ENCODE measurements at regions not wholly inside any gene's neighbourhood (a gene's known extent, or its start where the extent isn't known, plus 50 kb on each side); places are given as distances from the start of the nearest gene placed in this dataset.

DNA sequence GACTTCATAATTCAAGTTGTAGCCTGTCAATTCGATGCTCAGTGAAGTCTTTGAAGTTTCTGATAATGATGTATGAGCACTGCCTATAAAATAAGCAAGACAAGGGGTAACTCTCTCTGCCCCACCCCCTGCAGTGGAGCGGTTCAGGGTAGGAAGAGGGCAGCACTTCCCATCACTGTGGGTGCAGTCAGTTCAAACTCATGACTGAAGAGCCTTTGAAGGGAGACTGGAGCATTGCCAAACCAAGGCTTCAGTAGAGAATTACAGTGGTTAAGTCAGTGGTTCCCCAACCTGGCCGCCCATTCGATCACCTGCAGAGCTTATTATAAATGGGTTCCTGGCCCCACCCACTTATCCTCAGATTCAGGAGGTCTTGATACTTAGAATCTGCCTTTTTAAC, 190.6 kb downstream of the SHQ1 start:
- no peak for TF ChIP-seq POLR2AphosphoS5 (IDR thresholded peaks at IDR 0.05; ENCODE audit: insufficient read depth, low read depth, low read length)
- TF ChIP-seq, protein P1, sequence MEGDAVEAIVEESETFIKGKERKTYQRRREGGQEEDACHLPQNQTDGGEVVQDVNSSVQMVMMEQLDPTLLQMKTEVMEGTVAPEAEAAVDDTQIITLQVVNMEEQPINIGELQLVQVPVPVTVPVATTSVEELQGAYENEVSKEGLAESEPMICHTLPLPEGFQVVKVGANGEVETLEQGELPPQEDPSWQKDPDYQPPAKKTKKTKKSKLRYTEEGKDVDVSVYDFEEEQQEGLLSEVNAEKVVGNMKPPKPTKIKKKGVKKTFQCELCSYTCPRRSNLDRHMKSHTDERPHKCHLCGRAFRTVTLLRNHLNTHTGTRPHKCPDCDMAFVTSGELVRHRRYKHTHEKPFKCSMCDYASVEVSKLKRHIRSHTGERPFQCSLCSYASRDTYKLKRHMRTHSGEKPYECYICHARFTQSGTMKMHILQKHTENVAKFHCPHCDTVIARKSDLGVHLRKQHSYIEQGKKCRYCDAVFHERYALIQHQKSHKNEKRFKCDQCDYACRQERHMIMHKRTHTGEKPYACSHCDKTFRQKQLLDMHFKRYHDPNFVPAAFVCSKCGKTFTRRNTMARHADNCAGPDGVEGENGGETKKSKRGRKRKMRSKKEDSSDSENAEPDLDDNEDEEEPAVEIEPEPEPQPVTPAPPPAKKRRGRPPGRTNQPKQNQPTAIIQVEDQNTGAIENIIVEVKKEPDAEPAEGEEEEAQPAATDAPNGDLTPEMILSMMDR (IDR thresholded peaks at IDR 0.05; ENCODE audit: extremely low read depth in 1 of 2, insufficient read depth in 1 of 2, low read depth in 1 of 2, low read length in 2 of 2): no peak
- TF ChIP-seq EZH2 (IDR thresholded peaks at IDR 0.05; ENCODE audit: borderline replicate concordance, low read depth, low read length, severe bottlenecking): no peak
- TF ChIP-seq MYC (IDR thresholded peaks at IDR 0.05; ENCODE audit: low read depth, low read length): no peak

All from endothelial cell of umbilical vein (primary cell).